Activated CD4-positive, CD25-positive, alpha-beta regulatory T cell treated with anti-CD3 and anti-CD28 coated beads, Interleukin-2, amount 50 U/mL, for 72 hours (primary cell): ENCODE measurements at regions not wholly inside any gene's neighbourhood (a gene's known extent, or its start where the extent isn't known, plus 50 kb on each side); places are given as distances from the start of the nearest gene placed in this dataset.

Source experiments
- DNase-seq: peaks from one replicate; pipeline ENCODE4 v3.0.0; 2021

DNA sequence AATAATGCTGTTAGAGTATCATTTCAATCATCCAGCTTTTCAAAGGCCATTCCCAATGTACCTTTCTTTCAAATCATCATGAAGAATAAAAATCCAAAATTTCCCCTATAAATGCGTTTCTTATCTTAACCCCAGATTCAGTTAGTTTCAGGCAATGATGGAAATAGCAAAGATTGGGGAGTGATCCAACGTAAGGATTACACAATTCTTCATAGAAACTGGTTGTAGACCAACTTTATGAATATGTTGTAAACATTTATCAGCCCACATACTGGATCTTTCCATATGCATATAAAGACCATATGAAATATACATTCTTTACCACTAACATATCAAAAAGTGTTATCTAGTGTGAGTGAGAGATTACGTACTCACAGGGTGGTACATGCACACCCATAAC, 92.7 kb downstream of the ZC3H11B start:
- no peak for DNase-seq

- DNase-seq = no peak
These were observed 94.0 kb downstream of the ZC3H11B start for GRCh38 chr1:219518907-219519248.

- no peak for DNase-seq
These were observed 94.6 kb downstream of the ZC3H11B start for GRCh38 chr1:219518168-219518906.

DNA sequence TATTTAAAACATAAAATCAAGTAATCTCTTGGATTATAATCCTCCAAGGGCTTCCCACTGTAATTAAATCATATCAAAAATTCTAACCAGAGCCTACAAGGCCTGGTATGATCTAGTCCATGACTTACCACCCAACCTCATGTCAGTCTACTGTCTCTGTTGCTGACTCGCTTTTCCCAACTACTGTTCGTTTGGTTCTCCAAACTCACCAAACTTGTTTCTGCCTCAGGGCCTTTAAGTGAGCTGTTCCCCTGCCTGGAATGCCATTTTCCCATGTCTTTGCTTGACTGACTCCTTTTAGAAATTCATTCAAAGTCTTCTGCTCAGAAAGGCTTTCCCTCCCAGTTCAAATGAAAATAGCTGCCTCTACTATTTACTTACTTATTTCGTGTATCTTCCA, 95.9 kb downstream of the ZC3H11B start:
- no peak for DNase-seq

- DNase-seq = no peak
These were observed 98.2 kb downstream of the ZC3H11B start for GRCh38 chr1:219514728-219515127.

DNA sequence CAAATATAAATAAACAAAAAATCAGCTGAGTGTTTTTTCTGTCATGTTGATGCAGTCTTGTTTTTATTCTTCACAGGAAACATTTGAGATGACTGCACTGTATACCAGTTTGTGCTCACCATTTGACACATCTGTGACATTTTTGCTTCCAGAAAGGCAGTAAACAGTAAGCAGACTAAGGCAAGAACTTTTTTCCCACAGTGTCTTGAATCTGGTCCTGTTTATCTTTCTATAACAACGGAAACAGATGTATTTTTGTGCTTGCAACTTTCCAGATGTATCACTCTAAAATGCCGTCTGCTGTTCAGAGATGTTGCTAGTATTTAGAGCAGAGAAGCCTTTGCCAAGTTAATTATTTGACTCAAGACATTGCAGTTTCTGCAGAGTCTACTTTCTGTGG, 105.5 kb downstream of the ZC3H11B start:
- no peak for DNase-seq

DNA sequence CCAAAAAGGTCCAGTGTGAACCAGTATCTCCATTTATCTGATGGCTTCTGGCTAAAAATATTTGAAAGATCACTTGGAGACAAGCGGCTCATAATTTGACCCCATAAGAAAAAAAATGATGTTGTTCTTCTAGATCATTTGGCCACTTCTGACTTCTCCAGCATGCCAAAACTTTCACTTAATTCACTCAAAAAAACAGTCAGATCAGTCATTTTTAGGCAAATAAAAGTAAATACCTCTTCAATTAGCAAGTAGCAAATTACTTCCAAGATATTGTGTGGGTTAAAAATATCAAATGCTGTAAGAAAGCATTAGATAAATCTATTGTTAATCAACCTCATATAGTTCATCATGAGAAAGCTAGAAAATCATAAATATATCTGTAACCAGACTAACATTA, 106.0 kb downstream of the ZC3H11B start:
- no peak for DNase-seq

DNA sequence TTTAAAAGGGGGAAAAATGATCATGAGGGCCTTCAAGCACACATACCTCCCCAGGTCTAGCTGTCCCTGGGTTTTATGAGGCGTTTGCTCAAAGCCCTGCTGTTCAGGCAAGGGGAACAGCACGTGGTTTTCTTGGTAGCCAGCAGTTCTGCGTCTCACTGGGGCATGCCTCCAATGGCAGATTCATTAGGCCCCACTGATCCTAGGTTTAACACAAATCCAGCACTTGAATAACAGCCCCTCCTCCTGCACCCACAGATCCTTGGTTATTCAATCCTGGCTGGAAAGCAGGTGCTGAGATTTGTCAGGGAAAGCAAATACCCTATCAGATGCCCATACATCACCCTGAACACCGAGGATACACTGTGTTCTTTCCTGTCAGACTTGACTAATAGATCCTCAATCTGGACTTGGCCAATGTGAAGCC, 106.4 kb downstream of the ZC3H11B start:
- DNase-seq = no peak

- no peak for DNase-seq
These were observed 107.0 kb downstream of the ZC3H11B start for GRCh38 chr1:219505886-219506285.

- DNase-seq = no peak
These were observed 109.3 kb downstream of the ZC3H11B start for GRCh38 chr1:219503604-219504003.

DNA sequence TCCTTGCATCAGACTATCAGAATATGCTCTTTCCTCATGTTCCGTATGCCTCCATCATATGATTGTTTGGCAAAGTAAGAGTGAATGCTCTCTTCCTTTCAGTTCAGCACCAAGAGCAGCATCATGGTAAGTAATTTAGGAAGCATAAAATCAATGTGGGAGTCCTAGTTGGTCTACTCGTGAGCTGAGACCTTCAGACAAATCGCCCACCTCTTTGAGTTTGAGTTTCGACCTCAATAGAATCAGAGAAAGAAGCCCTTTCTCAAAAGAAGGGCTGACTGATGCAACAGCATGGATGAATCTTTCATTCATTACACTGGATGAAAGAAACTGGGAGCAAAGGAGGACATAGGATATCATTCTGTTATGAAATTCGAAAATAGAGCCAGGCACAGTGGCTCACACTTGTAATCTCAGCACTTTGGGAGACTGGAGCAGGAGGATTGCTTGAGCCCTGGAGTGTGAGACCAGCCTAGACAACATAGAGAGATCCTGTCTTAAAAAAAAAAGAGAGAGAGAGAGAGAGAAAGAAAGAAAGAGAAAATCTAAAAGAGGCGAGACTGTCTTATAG, 112.5 kb downstream of the ZC3H11B start:
- DNase-seq = no peak

DNA sequence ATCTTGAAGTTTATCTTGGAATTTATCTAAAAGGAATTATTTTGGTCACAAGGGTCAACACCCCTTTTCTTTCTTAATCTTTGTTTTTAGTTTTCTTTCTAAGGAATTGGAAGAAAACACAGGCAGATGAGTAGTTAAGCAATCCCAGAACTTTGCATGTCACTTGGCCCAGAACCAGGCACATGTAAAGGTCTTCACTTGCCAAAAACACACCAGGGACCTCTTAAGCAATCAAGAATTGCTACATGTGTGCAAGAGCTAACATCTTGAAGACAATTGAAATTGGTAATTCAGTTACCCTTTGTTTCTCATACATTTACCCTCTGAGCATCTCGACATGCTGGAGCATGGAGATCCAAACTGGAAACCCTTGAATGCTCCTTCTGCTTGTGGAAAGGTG, 114.2 kb downstream of the ZC3H11B start:
- no peak for DNase-seq

- DNase-seq = no peak
These were observed 117.0 kb downstream of the ZC3H11B start for GRCh38 chr1:219495737-219496408.

- no peak for DNase-seq
These were observed 120.2 kb downstream of the ZC3H11B start for GRCh38 chr1:219492717-219493116.

DNA sequence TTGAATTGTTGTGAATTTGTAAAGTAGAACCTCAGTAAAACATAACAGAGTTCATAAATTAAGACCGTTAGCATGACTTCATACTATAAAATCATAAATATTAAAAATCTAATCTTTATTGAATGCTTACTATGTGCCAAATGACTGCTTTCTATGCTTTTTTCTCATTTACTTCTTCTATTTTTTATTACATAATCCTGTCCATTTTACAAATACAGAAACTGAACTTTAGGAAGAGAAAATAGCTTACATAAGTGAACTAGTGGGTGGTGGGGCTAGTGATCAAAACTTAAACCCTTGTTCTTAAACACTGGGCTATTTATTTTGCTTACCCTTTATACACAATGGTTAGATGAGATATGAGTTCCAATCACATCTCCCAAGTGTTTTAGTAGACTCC, 122.3 kb downstream of the ZC3H11B start:
- no peak for DNase-seq

DNA sequence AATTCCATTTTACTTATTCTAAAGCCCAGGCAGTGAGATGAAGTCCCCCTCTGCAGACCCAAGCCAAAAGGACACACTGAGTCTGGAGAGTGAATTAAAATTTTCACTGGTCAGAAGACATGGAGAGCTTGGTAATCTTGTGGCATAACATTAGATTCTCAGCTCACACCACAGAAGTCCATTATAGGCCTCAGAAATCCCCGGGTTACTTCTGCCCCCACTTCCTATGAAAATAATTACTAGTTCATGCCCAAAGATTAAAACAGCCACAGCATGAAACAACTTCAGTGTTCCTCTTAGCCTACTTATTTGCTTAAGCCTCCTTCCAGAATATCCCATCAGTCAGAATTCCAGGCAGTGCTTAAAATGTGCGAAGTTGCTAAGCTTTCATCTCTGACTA, 123.3 kb downstream of the ZC3H11B start:
- DNase-seq = no peak

DNA sequence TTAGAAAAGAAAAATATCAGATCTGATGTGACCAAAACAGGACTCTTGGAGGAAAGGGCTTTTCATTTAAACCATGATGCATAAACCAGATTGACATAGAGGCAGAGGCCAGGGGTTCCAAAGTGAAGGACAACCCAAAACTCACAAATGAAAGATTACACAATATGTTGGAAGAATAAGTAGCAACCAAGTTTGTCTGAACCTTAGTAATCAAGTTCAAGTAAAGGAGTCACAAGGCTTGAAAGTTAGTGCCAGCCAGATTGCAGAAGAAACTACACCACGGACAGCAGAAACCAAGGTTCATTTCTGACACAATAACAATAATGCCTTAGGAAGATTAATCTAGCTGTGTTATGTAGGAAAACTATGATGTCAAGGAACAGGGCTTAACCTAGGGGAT, 124.6 kb downstream of the ZC3H11B start:
- no peak for DNase-seq

DNA sequence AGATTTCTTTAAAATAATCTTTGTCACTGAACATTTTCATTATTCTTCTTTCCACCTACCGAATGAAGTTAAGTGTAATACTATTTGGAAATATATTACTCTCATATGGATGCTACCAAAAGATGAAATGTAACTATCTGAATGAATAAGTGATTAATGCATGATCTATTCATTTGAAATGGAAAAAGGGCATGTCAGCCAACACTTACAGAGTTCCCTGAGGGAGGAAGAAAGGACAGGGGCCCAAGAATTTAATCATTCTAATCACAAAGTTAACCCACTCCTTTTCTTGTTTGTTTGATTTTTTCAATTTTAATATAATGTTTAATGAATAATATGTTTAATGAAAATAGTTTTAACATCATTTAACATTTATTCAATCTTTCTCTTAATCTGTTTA, 129.4 kb downstream of the ZC3H11B start:
- DNase-seq = no peak

- no peak for DNase-seq
These were observed 132.9 kb downstream of the ZC3H11B start for GRCh38 chr1:219480011-219480410.

GRCh38 chr1:219478811-219479210, 134.1 kb downstream of the ZC3H11B start:
- DNase-seq = no peak

DNA sequence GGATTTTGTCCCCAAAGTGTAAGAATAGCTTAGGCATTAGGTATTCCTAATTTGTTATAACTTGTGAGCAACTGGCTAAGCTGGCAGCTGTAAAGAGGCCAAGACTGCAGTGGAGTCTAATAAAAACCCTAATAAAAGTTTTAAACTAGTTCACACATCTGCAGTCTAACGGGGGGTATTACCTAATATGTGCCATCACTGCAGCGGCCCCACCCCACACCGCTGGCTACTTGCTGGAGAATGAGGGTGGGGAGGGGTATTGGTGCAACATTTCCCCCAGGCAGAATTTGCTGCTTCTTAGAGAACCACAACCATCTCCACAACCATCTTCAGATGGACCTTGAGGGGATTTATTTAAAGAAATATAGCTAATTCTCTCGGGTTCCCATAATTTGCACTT, 135.0 kb downstream of the ZC3H11B start:
- no peak for DNase-seq

DNA sequence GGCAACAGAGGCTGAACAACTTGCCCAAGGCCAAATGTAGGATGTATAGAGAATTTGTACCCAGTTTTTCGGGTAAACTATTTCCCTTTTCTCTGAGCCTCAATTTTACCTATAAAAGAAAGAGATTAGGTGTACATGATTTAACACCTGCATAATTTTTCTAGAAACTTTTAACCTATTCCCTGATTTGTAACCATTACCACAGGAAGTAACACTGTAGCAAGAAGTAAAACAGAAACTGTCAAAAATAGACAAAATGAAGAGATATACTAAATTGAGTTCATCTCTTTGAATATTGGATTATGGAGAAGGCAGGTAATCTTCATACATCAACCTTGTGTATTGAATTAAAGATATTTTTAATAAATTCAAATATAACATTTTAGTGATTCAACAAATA, 136.2 kb downstream of the ZC3H11B start:
- no peak for DNase-seq

GRCh38 chr1:219476116-219476515, 136.8 kb downstream of the ZC3H11B start:
- DNase-seq = no peak

DNA sequence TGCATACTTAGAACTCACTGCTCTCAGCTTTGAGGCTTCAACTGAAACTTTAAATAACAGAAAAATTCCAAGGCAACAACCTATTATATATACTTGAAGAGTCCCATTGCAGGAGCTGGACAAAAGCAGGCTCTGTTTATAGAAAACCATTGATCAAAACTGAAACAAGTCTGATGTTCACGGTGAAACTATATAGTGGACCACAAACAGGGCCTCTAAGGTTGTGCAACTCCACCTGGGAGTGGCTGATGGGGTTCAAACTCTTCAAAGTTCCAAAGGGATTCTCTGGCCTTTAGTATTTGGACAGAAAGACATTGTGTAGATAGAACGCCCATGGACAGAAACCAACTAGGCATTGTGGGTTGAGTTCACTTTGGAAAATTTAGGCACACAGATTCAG, 140.3 kb downstream of the ZC3H11B start:
- DNase-seq = no peak

DNA sequence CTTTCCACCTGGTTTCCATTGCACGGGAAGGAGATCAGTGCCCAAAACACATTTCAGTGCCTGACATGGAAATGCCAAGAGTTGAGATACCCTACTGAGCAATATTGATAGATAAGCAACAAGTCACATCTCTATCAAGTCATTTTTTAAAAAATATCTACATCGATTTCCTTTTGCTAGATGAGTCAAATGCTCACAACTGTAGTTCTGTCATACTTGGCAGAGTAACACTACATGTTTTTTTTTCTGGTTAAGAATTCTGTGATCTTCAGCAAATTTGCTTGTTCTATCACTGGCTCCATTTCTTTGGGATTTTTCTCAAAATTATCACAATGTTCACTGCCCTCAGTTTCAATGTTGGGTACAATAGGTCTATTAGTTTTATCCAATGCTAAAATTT, 145.4 kb downstream of the ZC3H11B start:
- DNase-seq = no peak
